Fibroblast of the aortic adventitia (primary cell): ENCODE measurements at regions not wholly inside any gene's neighbourhood (a gene's known extent, or its start where the extent isn't known, plus 50 kb on each side); places are given as distances from the start of the nearest gene placed in this dataset.

ENCODE experiments used
- DNase-seq: peaks from one replicate; pipeline ENCODE4 v3.0.0-alpha.2; 2010; ENCODE audit warnings: low read depth
- H3K4me3 ChIP-seq: 2 replicates; pipeline ENCODE4 v1.5.1; 2011; ENCODE audit warnings: low read depth, mild to moderate bottlenecking, control low read depth, low read length, moderate library complexity
- CTCF ChIP-seq: IDR thresholded peaks from 2 replicates; pipeline ENCODE4 v1.5.1; 2011; ENCODE audit warnings: mild to moderate bottlenecking, low read length, control low read depth, inconsistent platforms; ENCODE audit not compliant: insufficient read depth

GRCh38 chr11:69936771-69937170 is 117.6 kb upstream of the FGF3 start:
- no peak for DNase-seq
- H3K4me3 ChIP-seq, result no peak overlapping the region
- TF ChIP-seq CTCF, result no peak

GRCh38 chr11:69938206-69938605 is 119.0 kb upstream of the FGF3 start:
- TF ChIP-seq CTCF, result no peak
- no peak for DNase-seq
- H3K4me3 ChIP-seq, result no peak overlapping the region

- peak; percentile 86 for DNase-seq
Observed at GRCh38 chr11:69939551-69940245, 120.5 kb upstream of the FGF3 start.

GRCh38 chr11:69940246-69940610 is 121.0 kb upstream of the FGF3 start:
- TF ChIP-seq CTCF, result no peak
- H3K4me3 ChIP-seq, result no peak overlapping the region
- no peak for DNase-seq

More at GRCh38 chr11:69939551-69940245, 120.5 kb upstream of the FGF3 start:
- no peak for TF ChIP-seq CTCF
- peak overlapping the region; percentile 35 for H3K4me3 ChIP-seq

- no peak for TF ChIP-seq CTCF
- no peak for DNase-seq
- no peak overlapping the region for H3K4me3 ChIP-seq
Observed at GRCh38 chr11:69941546-69942332, 122.5 kb upstream of the FGF3 start.

- no peak for DNase-seq
- TF ChIP-seq CTCF, result no peak
- H3K4me3 ChIP-seq, result no peak overlapping the region
Observed at GRCh38 chr11:69942333-69942820, 123.2 kb upstream of the FGF3 start.
